ENCODE measurements at regions not wholly inside any gene's neighbourhood (a gene's known extent, or its start where the extent isn't known, plus 50 kb on each side); places are given as distances from the start of the nearest gene placed in this dataset.

DNA sequence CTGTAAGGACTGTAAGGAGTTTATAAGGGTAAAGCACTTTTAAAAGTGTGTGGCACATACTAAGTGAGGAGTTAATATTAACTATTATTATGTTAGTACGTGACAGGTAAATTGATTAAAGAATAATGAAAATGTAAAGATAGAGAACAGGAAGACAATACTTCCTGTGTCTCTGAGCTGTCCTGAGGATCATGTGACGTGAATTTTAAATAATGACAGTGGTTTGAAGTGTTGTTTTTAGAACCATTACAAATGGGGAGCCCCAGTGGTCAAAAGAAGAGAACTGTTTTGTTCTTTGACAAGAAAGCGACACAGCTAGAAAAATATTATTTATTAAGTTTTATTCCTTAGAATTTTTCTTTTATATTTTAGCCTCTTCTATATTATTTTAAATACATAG lies 241.2 kb upstream of the STARD13 start:
- no peaks in the 10 kb centered on the region for H4K20me1 ChIP-seq (ENCODE audit: insufficient read depth, low read length)
- 0 out of 2 replicates have a peak overlapping the region, but pooled peaks have one; percentile 50 for H3K14ac ChIP-seq (replicated peaks; ENCODE audit: low read depth, low read length)
- H4K5ac ChIP-seq (ENCODE audit: low read depth, low read length) = peak overlapping the region; percentile 10; the same call in 1 of the 2 replicates
- BruUV-seq (replicated peaks) = no TSS peak
- peaks cover 8% of the 10 kb centered on the region for H3K4me1 ChIP-seq (ENCODE audit: control insufficient read depth, insufficient read depth, low read length)
- H2BK120ac ChIP-seq (ENCODE audit: low read depth, low read length) = no peak overlapping the region
- H3K36me3 ChIP-seq (ENCODE audit: control insufficient read depth, insufficient read depth, low read length) = no peaks in the 10 kb centered on the region
- no peak overlapping the region for H3K4me2 ChIP-seq (ENCODE audit: low read depth, low read length)
- no peak for DNase-seq
- no peaks in the 10 kb centered on the region for H3K9me3 ChIP-seq (ENCODE audit: control insufficient read depth, insufficient read depth, low read length)
- CTCF ChIA-PET = no interaction called here
- peak overlapping the region; percentile 93 for H2BK20ac ChIP-seq (ENCODE audit: low read depth, low read length)
- H3K56ac ChIP-seq (ENCODE audit: extremely low read depth, insufficient read depth, low read length) = no peak overlapping the region
- H4K91ac ChIP-seq (ENCODE audit: insufficient read depth, low read depth, low read length) = peak overlapping the region; percentile 73; the same call in 1 of the 2 replicates
- dilution Hi-C loops (cut with HindIII; ENCODE audit: low sequenced_read_pairs, unreplicated experiment) = no loop called here
- H2AK9ac ChIP-seq (replicated peaks; ENCODE audit: low read depth, low read length, poor library complexity) = no peak overlapping the region
- no peak overlapping the region for H3K9ac ChIP-seq (ENCODE audit: low read depth, low read length)
- peak overlapping the region; percentile 46; the same call in 1 of the 2 replicates for H3K18ac ChIP-seq (ENCODE audit: low read depth, low read length)
- TF ChIP-seq SMC3 (IDR thresholded peaks at IDR 0.05; ENCODE audit: low read depth, low read length) (no peak), POLR2A (IDR thresholded peaks at IDR 0.05; ENCODE audit: low read depth, low read length) (no peak), CEBPB (IDR thresholded peaks at IDR 0.05; ENCODE audit: low read depth, low read length) (no peak), FOS (IDR thresholded peaks at IDR 0.05; ENCODE audit: low read depth, low read length) (no peak), BHLHE40 (IDR thresholded peaks at IDR 0.05; ENCODE audit: low read depth, low read length) (no peak), CHD1 (IDR thresholded peaks at IDR 0.05; ENCODE audit: low read depth, low read length) (no peak), MAZ (IDR thresholded peaks at IDR 0.05; ENCODE audit: borderline replicate concordance, low read depth, low read length) (no peak), RAD21 (IDR thresholded peaks at IDR 0.05; ENCODE audit: low read length) (no peak), RFX5 (IDR thresholded peaks at IDR 0.05; ENCODE audit: low read depth, low read length) (no peak), NFE2L2 (IDR thresholded peaks at IDR 0.05; ENCODE audit: low read depth, low read length) (no peak), MXI1 (IDR thresholded peaks at IDR 0.05; ENCODE audit: borderline replicate concordance, low read depth, low read length) (no peak), MAFK (IDR thresholded peaks at IDR 0.05; ENCODE audit: low read depth, low read length) (no peak), RCOR1 (IDR thresholded peaks at IDR 0.05; ENCODE audit: insufficient replicate concordance, low read length) (no peak)
- TF ChIP-seq, protein P1, sequence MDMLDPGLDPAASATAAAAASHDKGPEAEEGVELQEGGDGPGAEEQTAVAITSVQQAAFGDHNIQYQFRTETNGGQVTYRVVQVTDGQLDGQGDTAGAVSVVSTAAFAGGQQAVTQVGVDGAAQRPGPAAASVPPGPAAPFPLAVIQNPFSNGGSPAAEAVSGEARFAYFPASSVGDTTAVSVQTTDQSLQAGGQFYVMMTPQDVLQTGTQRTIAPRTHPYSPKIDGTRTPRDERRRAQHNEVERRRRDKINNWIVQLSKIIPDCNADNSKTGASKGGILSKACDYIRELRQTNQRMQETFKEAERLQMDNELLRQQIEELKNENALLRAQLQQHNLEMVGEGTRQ (IDR thresholded peaks at IDR 0.05; ENCODE audit: low read depth, low read length) = no peak
- TF ChIP-seq, protein P2, sequence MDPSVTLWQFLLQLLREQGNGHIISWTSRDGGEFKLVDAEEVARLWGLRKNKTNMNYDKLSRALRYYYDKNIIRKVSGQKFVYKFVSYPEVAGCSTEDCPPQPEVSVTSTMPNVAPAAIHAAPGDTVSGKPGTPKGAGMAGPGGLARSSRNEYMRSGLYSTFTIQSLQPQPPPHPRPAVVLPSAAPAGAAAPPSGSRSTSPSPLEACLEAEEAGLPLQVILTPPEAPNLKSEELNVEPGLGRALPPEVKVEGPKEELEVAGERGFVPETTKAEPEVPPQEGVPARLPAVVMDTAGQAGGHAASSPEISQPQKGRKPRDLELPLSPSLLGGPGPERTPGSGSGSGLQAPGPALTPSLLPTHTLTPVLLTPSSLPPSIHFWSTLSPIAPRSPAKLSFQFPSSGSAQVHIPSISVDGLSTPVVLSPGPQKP (IDR thresholded peaks at IDR 0.05; ENCODE audit: borderline replicate concordance, low read depth, low read length) = no peak
- TF ChIP-seq, protein P3, sequence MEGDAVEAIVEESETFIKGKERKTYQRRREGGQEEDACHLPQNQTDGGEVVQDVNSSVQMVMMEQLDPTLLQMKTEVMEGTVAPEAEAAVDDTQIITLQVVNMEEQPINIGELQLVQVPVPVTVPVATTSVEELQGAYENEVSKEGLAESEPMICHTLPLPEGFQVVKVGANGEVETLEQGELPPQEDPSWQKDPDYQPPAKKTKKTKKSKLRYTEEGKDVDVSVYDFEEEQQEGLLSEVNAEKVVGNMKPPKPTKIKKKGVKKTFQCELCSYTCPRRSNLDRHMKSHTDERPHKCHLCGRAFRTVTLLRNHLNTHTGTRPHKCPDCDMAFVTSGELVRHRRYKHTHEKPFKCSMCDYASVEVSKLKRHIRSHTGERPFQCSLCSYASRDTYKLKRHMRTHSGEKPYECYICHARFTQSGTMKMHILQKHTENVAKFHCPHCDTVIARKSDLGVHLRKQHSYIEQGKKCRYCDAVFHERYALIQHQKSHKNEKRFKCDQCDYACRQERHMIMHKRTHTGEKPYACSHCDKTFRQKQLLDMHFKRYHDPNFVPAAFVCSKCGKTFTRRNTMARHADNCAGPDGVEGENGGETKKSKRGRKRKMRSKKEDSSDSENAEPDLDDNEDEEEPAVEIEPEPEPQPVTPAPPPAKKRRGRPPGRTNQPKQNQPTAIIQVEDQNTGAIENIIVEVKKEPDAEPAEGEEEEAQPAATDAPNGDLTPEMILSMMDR (conservative IDR thresholded peaks at IDR 0.05; ENCODE audit: low read depth, low read length) = no peak
- H2AK5ac ChIP-seq (ENCODE audit: low read depth, low read length) = no peak overlapping the region
- H3K4me3 ChIP-seq (ENCODE audit: insufficient read depth, low read depth, low read length) = no peak overlapping the region
- H4K8ac ChIP-seq (ENCODE audit: low read depth in 2 of 2, low read length in 2 of 2) = peak overlapping the region in 1 of 2 experiments; percentile 41; a peak in 1 of 4 replicates
- no peaks in the 10 kb centered on the region for H3K79me1 ChIP-seq (ENCODE audit: low read depth in 1 of 2, low read length in 2 of 2)
- no peak overlapping the region for H2AFZ ChIP-seq (replicated peaks; ENCODE audit: low read length, poor library complexity)
- 0 out of 2 replicates have a peak, but pooled peaks cover 3% of the 10 kb centered on the region for H3K9me1 ChIP-seq (ENCODE audit: insufficient read depth, low read length)
- intact Hi-C loops (cut with micrococcal nuclease) = no loop called here
- POLR2A ChIA-PET (ENCODE audit: unreplicated experiment) = no interaction called here
- 100% methylated on average over 1 of the region's 3 CpGs; no CpG with 5 or more reads in 1 of the 2 experiments for WGBS, 2 experiments (ENCODE audit: extremely low coverage in 2 of 2, insufficient read length in 1 of 2)
- no peak overlapping the region for H3K27ac ChIP-seq (ENCODE audit: insufficient read depth, low read length)
- peak overlapping the region; percentile 20 for H2BK5ac ChIP-seq (ENCODE audit: low read depth, low read length, poor library complexity, severe bottlenecking)
- ATAC-seq (ENCODE audit: low read depth) = no peak
- in situ Hi-C loops (cut with MboI; ENCODE audit: low sequenced_read_pairs) = no loop called here
- H2BK15ac ChIP-seq (ENCODE audit: low read depth, low read length) = peak overlapping the region; percentile 93; the same call in 1 of the 3 replicates
- H3K27me3 ChIP-seq (ENCODE audit: control insufficient read depth, insufficient read depth, low read length) = no peaks in the 10 kb centered on the region
- no peak overlapping the region for H3K23ac ChIP-seq (ENCODE audit: low read depth, low read length)
- no peak overlapping the region; the same call in 1 of the 2 replicates for H3K4ac ChIP-seq (ENCODE audit: low read depth, low read length)

Measured in IMR-90 (cell line).